Natural killer cell (primary cell): ENCODE measurements at regions not wholly inside any gene's neighbourhood (a gene's known extent, or its start where the extent isn't known, plus 50 kb on each side); places are given as distances from the start of the nearest gene placed in this dataset.

Experiments
- ATAC-seq, 3 donors: fragments of 150-1000 bp in 2 of 3; fragments of 200-7000 bp in 1 of 3; cut with Tn5 transposase; 1 replicate in 1 of 3; 2 replicates in 2 of 3; pipeline ENCODE4 v1.10.0; 2021; ENCODE audit warnings: mild to moderate bottlenecking in 2 of 3, moderate library complexity in 2 of 3
- DNase-seq, 2 donors: peaks; one replicate each; pipeline versions ENCODE4 v3.0.0 to v3.0.0-alpha.2; 2013 to 2021; ENCODE audit warnings: mixed read lengths in 1 of 2
- H3K27ac ChIP-seq: one replicate; pipeline ENCODE4 v1.5.1; 2013; ENCODE audit warnings: mild to moderate bottlenecking, low read length
- H3K27me3 ChIP-seq: one replicate; pipeline ENCODE4 v1.6.1; 2013; ENCODE audit warnings: low read length; ENCODE audit not compliant: control insufficient read depth, insufficient read depth
- H3K36me3 ChIP-seq: one replicate; pipeline ENCODE4 v1.6.1; 2013; ENCODE audit warnings: low read length; ENCODE audit not compliant: control insufficient read depth, insufficient read depth
- H3K4me1 ChIP-seq: one replicate; pipeline ENCODE4 v1.6.1; 2013; ENCODE audit warnings: low read length; ENCODE audit not compliant: control insufficient read depth, insufficient read depth
- H3K4me3 ChIP-seq: one replicate; pipeline ENCODE4 v1.5.1; 2013; ENCODE audit warnings: low read length
- H3K9me3 ChIP-seq: one replicate; pipeline ENCODE4 v1.6.1; 2013; ENCODE audit warnings: low read length; ENCODE audit not compliant: control insufficient read depth, insufficient read depth
- H3K27ac Mint-ChIP-seq, 2 donors: one replicate each; pipeline ENCODE4 v1.8.0; 2022; ENCODE audit warnings: mild to moderate bottlenecking in 2 of 2, mixed read lengths in 2 of 2, moderate library complexity in 1 of 2
- H3K27me3 Mint-ChIP-seq, 2 donors: one replicate each; pipeline ENCODE4 v1.8.0; 2022; ENCODE audit warnings: low read depth in 2 of 2, mixed read lengths in 2 of 2
- H3K36me3 Mint-ChIP-seq: one replicate; pipeline ENCODE4 v1.8.0; 2022; ENCODE audit warnings: mixed read lengths
- H3K4me1 Mint-ChIP-seq, 2 donors: one replicate each; pipeline ENCODE4 v1.8.0; 2022; ENCODE audit warnings: mixed read lengths in 2 of 2
- H3K4me3 Mint-ChIP-seq: one replicate; pipeline ENCODE4 v1.8.0; 2022; ENCODE audit warnings: mild to moderate bottlenecking, moderate library complexity, mixed read lengths
- H3K9me3 Mint-ChIP-seq, 2 donors: one replicate each; pipeline ENCODE4 v1.8.0; 2022; ENCODE audit warnings: mixed read lengths in 2 of 2
- WGBS: methylation state at CpG from one replicate; pipeline ENCODE4 v1.1.7; 2013; ENCODE audit warnings: missing lambda C conversion rate; ENCODE audit not compliant: insufficient coverage; 5-methylcytosine and 5-hydroxymethylcytosine counted together
- intact Hi-C: fragments of 100-400 bp; cut with micrococcal nuclease; formaldehyde crosslinking; loops from one replicate; pipeline ENCODE4 v1.14.2; 2022
- TF ChIP-seq, protein P1 (sequence below): fragments of 200-600 bp; IDR thresholded peaks from one replicate; pipeline ENCODE4 v1.8.0; 2022; ENCODE audit warnings: antibody characterized with exemption

DNA sequence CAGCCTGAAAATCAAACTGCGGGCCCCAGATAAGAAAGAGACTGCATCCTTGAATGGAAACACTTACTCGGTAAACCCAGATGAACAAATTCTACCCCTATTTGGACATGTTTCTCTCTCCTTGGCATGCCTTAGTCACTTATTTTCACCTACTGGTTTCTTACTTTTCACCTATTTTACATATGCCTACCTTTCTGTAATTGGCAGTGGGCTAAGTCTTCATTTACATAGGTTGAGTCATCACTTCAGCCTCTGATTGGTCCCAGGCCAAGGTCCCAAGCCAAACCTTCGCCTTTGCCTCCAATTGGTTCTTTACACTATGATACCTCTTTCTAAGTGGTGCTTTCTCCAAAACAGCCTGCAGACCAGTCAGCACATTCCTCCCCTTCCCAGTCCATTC, 111.3 kb downstream of the DYRK2 start:
- Mint-ChIP-seq H3K4me1 (no peaks in the 10 kb centered on the region), H3K4me3 (no peak overlapping the region)
- intact Hi-C loops, result no loop called here

DNA sequence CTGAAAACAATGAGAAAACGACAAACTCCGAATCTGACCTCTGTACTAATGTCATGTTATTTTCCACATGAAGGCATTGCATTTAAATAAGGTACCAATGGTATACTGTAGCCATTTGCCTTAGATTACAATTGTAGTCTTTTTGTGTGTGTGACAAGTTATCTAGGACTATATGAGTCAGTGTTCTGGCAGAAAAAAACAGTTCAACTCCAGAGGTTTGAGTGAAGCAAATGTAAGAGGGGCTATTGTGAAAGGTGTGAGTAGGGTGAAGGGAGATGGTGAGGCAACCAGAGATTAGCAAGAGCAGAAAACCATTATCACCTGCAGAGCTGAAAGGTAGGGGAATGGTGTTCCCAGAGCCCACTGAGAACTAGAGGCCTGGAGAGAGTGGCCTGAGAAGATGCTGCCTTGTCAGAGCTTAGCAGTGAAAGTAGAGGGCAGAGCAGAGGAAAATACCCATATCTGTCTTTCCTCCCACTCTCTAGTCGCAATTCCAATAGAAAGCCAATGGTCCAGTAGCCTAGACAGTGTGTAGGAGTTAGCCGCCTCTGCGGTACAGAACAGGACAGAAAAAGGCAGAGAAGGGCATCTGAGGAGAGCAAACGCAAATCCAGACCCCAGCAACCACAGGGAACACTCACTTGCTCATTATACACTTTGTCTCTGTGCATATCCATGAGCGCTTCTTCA, 112.2 kb downstream of the DYRK2 start:
- no peak overlapping the region for H3K27ac ChIP-seq
- no peaks in the 10 kb centered on the region for H3K4me1 Mint-ChIP-seq
- no peak overlapping the region for H3K27ac Mint-ChIP-seq
- H3K4me3 ChIP-seq, result no peak overlapping the region
- H3K36me3 ChIP-seq, result no peaks in the 10 kb centered on the region
- TF ChIP-seq, protein P1, sequence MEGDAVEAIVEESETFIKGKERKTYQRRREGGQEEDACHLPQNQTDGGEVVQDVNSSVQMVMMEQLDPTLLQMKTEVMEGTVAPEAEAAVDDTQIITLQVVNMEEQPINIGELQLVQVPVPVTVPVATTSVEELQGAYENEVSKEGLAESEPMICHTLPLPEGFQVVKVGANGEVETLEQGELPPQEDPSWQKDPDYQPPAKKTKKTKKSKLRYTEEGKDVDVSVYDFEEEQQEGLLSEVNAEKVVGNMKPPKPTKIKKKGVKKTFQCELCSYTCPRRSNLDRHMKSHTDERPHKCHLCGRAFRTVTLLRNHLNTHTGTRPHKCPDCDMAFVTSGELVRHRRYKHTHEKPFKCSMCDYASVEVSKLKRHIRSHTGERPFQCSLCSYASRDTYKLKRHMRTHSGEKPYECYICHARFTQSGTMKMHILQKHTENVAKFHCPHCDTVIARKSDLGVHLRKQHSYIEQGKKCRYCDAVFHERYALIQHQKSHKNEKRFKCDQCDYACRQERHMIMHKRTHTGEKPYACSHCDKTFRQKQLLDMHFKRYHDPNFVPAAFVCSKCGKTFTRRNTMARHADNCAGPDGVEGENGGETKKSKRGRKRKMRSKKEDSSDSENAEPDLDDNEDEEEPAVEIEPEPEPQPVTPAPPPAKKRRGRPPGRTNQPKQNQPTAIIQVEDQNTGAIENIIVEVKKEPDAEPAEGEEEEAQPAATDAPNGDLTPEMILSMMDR, result no peak
- no peaks in the 10 kb centered on the region for H3K4me1 ChIP-seq
- intact Hi-C loops, result no loop called here
- no peak for ATAC-seq
- no peaks in the 10 kb centered on the region for H3K36me3 Mint-ChIP-seq
- no peaks in the 10 kb centered on the region for H3K9me3 Mint-ChIP-seq
- peaks cover 0 to 4% of the 10 kb centered on the region in 2 donors for H3K27me3 Mint-ChIP-seq
- DNase-seq, result no peak
- no peak overlapping the region for H3K4me3 Mint-ChIP-seq
- WGBS, result 94% methylated on average over 7 of the region's 7 CpGs
- no peaks in the 10 kb centered on the region for H3K9me3 ChIP-seq
- H3K27me3 ChIP-seq, result no peaks in the 10 kb centered on the region

More for the DNA sequence above, 111.3 kb downstream of the DYRK2 start:
- no peaks in the 10 kb centered on the region for H3K4me1 ChIP-seq
- 90% methylated on average over 3 of the region's 3 CpGs for WGBS
- H3K36me3 Mint-ChIP-seq, result no peaks in the 10 kb centered on the region
- H3K4me3 ChIP-seq, result no peak overlapping the region
- peaks cover 0 to 3% of the 10 kb centered on the region in 2 donors for H3K27me3 Mint-ChIP-seq
- no peak overlapping the region for H3K27ac ChIP-seq
- no peak overlapping the region for H3K27ac Mint-ChIP-seq
- TF ChIP-seq, protein P1, result no peak
- H3K27me3 ChIP-seq, result no peaks in the 10 kb centered on the region
- H3K9me3 Mint-ChIP-seq, result no peaks in the 10 kb centered on the region
- no peaks in the 10 kb centered on the region for H3K36me3 ChIP-seq
- DNase-seq (no peak), ATAC-seq (no peak)
- H3K9me3 ChIP-seq, result no peaks in the 10 kb centered on the region

DNA sequence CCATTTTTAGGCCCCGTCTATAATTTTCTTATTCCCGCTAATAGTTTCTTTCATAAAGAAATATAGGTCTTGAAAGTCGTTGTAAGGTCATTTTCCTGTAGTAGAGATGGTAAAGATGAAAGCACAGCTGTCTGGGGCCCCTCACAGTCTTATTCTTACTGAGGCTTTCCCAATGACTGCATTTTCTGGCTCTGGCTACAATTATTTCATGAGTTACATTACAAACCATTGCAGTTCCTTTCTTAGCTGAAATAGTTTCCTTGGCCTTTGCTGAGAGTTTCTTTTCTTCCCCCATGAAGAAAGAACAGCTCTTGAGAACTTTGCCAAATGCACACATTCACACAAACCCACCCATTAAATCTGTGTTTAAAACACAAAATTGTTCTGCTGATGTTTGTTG, 113.0 kb downstream of the DYRK2 start:
- TF ChIP-seq, protein P1, result no peak
- no CpG with 5 or more reads among the region's 3 CpGs for WGBS
- ATAC-seq (no peak), DNase-seq (no peak)
- Histone ChIP-seq H3K9me3 (no peaks in the 10 kb centered on the region), H3K4me1 (no peaks in the 10 kb centered on the region), H3K27ac (no peak overlapping the region), H3K36me3 (no peaks in the 10 kb centered on the region), H3K27me3 (no peaks in the 10 kb centered on the region), H3K4me3 (no peak overlapping the region)
- no peaks in the 10 kb centered on the region for H3K9me3 Mint-ChIP-seq
- H3K27me3 Mint-ChIP-seq, result peaks cover 0 to 4% of the 10 kb centered on the region in 2 donors
- intact Hi-C loops, result no loop called here
- no peaks in the 10 kb centered on the region for H3K36me3 Mint-ChIP-seq
- no peak overlapping the region for H3K27ac Mint-ChIP-seq
- no peaks in the 10 kb centered on the region for H3K4me1 Mint-ChIP-seq
- H3K4me3 Mint-ChIP-seq, result no peak overlapping the region

DNA sequence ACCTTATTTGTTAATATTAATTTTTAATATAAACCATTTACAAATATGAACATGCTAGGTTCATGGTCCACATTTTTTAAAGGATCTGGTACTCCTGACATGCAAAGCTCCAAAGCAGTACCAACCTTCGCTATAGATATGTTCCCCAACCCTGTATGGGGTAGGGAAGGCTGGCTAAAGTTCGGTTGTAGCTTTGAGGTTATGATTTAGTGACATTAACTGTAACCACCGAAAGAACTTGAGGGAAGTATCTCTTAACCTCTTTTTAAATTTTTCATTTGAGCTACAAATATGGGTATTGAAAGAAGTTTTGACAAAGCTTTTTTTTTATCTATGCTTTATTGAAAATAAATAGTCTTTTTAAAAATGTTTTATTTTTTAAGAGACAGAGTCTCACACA, 115.5 kb downstream of the DYRK2 start:
- H3K27me3 Mint-ChIP-seq, result peaks cover 0 to 4% of the 10 kb centered on the region in 2 donors
- H3K27me3 ChIP-seq, result no peaks in the 10 kb centered on the region
- WGBS, result 100% methylated on average over 1 of the region's 3 CpGs
- no peaks in the 10 kb centered on the region for H3K9me3 Mint-ChIP-seq
- TF ChIP-seq, protein P1, result no peak
- no peak for DNase-seq
- H3K4me1 ChIP-seq, result no peaks in the 10 kb centered on the region
- no peaks in the 10 kb centered on the region for H3K4me1 Mint-ChIP-seq
- H3K9me3 ChIP-seq, result no peaks in the 10 kb centered on the region
- no peak overlapping the region for H3K4me3 Mint-ChIP-seq
- no peak overlapping the region for H3K4me3 ChIP-seq
- H3K36me3 ChIP-seq, result no peaks in the 10 kb centered on the region
- intact Hi-C loops, result no loop called here
- no peak for ATAC-seq
- H3K36me3 Mint-ChIP-seq, result no peaks in the 10 kb centered on the region
- H3K27ac Mint-ChIP-seq, result no peak overlapping the region
- H3K27ac ChIP-seq, result no peak overlapping the region
